H9 (cell line): ENCODE measurements at regions not wholly inside any gene's neighbourhood (a gene's known extent, or its start where the extent isn't known, plus 50 kb on each side); places are given as distances from the start of the nearest gene placed in this dataset.
"Not testable (repeated sequence)": the region's sequence is repeated elsewhere in the genome, so short reads cannot be mapped to it uniquely, and the experiment has no call there.

ENCODE experiments used
- DNase-seq: peaks from one replicate; pipeline ENCODE4 v3.0.0-alpha.2; 2017
- H2AFZ ChIP-seq: one replicate; pipeline ENCODE4 v1.6.1; 2013; ENCODE audit warnings: mild to moderate bottlenecking, low read length, control low read depth, moderate library complexity
- H2AK5ac ChIP-seq: 2 replicates; pipeline ENCODE4 v1.6.1; 2013; ENCODE audit warnings: low read length, control low read depth, mixed read lengths; ENCODE audit not compliant: insufficient read length
- H2BK120ac ChIP-seq: one replicate; pipeline ENCODE4 v1.6.1; 2013; ENCODE audit warnings: low read depth, mild to moderate bottlenecking, low read length, control low read depth, inconsistent platforms; ENCODE audit not compliant: poor library complexity, severe bottlenecking
- H2BK12ac ChIP-seq: 2 replicates; pipeline ENCODE4 v1.6.1; 2013; ENCODE audit warnings: low read length, control low read depth, mixed read lengths, low read depth; ENCODE audit not compliant: insufficient read length
- H2BK15ac ChIP-seq: 2 replicates; pipeline ENCODE4 v1.6.1; 2013; ENCODE audit warnings: low read depth, low read length, control low read depth
- H2BK20ac ChIP-seq: one replicate; pipeline ENCODE4 v1.6.1; 2013; ENCODE audit warnings: low read depth, mild to moderate bottlenecking, low read length, control low read depth, inconsistent platforms; ENCODE audit not compliant: poor library complexity, severe bottlenecking
- H2BK5ac ChIP-seq: 2 replicates; pipeline ENCODE4 v1.6.1; 2013; ENCODE audit warnings: low read length, control low read depth, mixed read lengths; ENCODE audit not compliant: insufficient read length
- H3K14ac ChIP-seq: 2 replicates; pipeline ENCODE4 v1.6.1; 2013; ENCODE audit warnings: low read length, control low read depth; ENCODE audit not compliant: insufficient read depth
- H3K18ac ChIP-seq: 2 replicates; pipeline ENCODE4 v1.6.1; 2013; ENCODE audit warnings: low read depth, mild to moderate bottlenecking, mixed read lengths, low read length, control low read depth; ENCODE audit not compliant: insufficient read length
- H3K23ac ChIP-seq: 2 replicates; pipeline ENCODE4 v1.6.1; 2013; ENCODE audit warnings: low read length, control low read depth, mixed read lengths, low read depth; ENCODE audit not compliant: insufficient read length
- H3K23me2 ChIP-seq: 2 replicates; pipeline ENCODE4 v1.6.1; 2013; ENCODE audit warnings: low read depth, mild to moderate bottlenecking, mixed read lengths, low read length, control low read depth; ENCODE audit not compliant: insufficient read length, poor library complexity, severe bottlenecking
- H3K27ac ChIP-seq: 2 replicates; pipeline ENCODE4 v1.5.1; 2013; ENCODE audit warnings: low read length, control low read depth, mixed read lengths, low read depth; ENCODE audit not compliant: insufficient read length
- H3K27me3 ChIP-seq: 2 replicates; pipeline ENCODE4 v1.6.1; 2013; ENCODE audit warnings: low read length, control low read depth, inconsistent platforms; ENCODE audit not compliant: insufficient read depth
- H3K4ac ChIP-seq: 2 replicates; pipeline ENCODE4 v1.6.1; 2013; ENCODE audit warnings: low read depth, mild to moderate bottlenecking, control low read depth, inconsistent platforms, low read length, moderate library complexity
- H3K4me1 ChIP-seq: 2 replicates; pipeline ENCODE4 v1.6.1; 2013; ENCODE audit warnings: low read length, control low read depth, inconsistent platforms; ENCODE audit not compliant: insufficient read depth
- H3K4me2 ChIP-seq: 2 replicates; pipeline ENCODE4 v1.6.1; 2013; ENCODE audit warnings: low read length, control low read depth, mixed read lengths; ENCODE audit not compliant: insufficient read length, insufficient read depth
- H3K56ac ChIP-seq: 2 replicates; pipeline ENCODE4 v1.6.1; 2013; ENCODE audit warnings: low read depth, mild to moderate bottlenecking, mixed read lengths, low read length, control low read depth; ENCODE audit not compliant: insufficient read length
- H3K79me1 ChIP-seq: 2 replicates; pipeline ENCODE4 v1.6.1; 2013; ENCODE audit warnings: low read depth, mild to moderate bottlenecking, moderate library complexity, low read length, control low read depth, inconsistent platforms; ENCODE audit not compliant: insufficient read depth, poor library complexity, severe bottlenecking
- H3K79me2 ChIP-seq: 2 replicates; pipeline ENCODE4 v1.6.1; 2013; ENCODE audit warnings: low read length, control low read depth, inconsistent platforms; ENCODE audit not compliant: insufficient read depth
- H3K9ac ChIP-seq: 2 replicates; pipeline ENCODE4 v1.6.1; 2013; ENCODE audit warnings: low read length, control low read depth, mixed read lengths; ENCODE audit not compliant: insufficient read length; ENCODE audit errors: extremely low read depth
- H3K9me3 ChIP-seq: one replicate; pipeline ENCODE4 v1.6.1; 2013; ENCODE audit warnings: low read depth, low read length, inconsistent platforms; ENCODE audit not compliant: control insufficient read depth
- H3T11ph ChIP-seq: one replicate; pipeline ENCODE4 v1.6.1; 2013; ENCODE audit warnings: mild to moderate bottlenecking, low read length, control low read depth, inconsistent platforms
- H4K20me1 ChIP-seq: one replicate; pipeline ENCODE4 v1.6.1; 2013; ENCODE audit not compliant: control insufficient read depth, insufficient read length, insufficient read depth
- H4K5ac ChIP-seq: 2 replicates; pipeline ENCODE4 v1.6.1; 2013; ENCODE audit warnings: low read depth, mild to moderate bottlenecking, mixed read lengths, low read length, control low read depth; ENCODE audit not compliant: insufficient read length
- H4K8ac ChIP-seq: replicated peaks from 2 replicates; pipeline ENCODE4 v1.6.1; 2013; ENCODE audit warnings: low read length, control low read depth, mixed read lengths, low read depth; ENCODE audit not compliant: insufficient read length
- H4K91ac ChIP-seq: 2 replicates; pipeline ENCODE4 v1.6.1; 2013; ENCODE audit warnings: low read depth, mild to moderate bottlenecking, moderate library complexity, mixed read lengths, low read length, control low read depth; ENCODE audit not compliant: insufficient read length
- H3K27ac Mint-ChIP-seq, 3 experiments: 2 replicates in 2 of 3; 3 replicates in 1 of 3; pipeline ENCODE4 v1.8.0; 2020 to 2021; ENCODE audit warnings: mixed read lengths in 3 of 3, mild to moderate bottlenecking in 1 of 3, moderate library complexity in 1 of 3
- H3K27me3 Mint-ChIP-seq: 2 replicates; pipeline ENCODE4 v1.8.0; 2021; ENCODE audit warnings: low read depth, mild to moderate bottlenecking, moderate library complexity, mixed read lengths
- H3K36me3 Mint-ChIP-seq, 3 experiments: 2 replicates in 2 of 3; 3 replicates in 1 of 3; pipeline ENCODE4 v1.8.0; 2020 to 2021; ENCODE audit warnings: low read depth in 3 of 3, mixed read lengths in 3 of 3; ENCODE audit not compliant: insufficient read depth in 1 of 3
- H3K4me1 Mint-ChIP-seq, 2 experiments: 2 replicates each; pipeline ENCODE4 v1.8.0; 2020; ENCODE audit warnings: mixed read lengths in 2 of 2
- H3K4me3 Mint-ChIP-seq, 2 experiments: 2 replicates in 1 of 2; 3 replicates in 1 of 2; pipeline ENCODE4 v1.8.0; 2020 to 2021; ENCODE audit warnings: mild to moderate bottlenecking in 2 of 2, mixed read lengths in 2 of 2, moderate library complexity in 1 of 2
- H3K9me3 Mint-ChIP-seq, 2 experiments: 2 replicates in 1 of 2; 3 replicates in 1 of 2; pipeline ENCODE4 v1.8.0; 2020; ENCODE audit warnings: mild to moderate bottlenecking in 2 of 2, mixed read lengths in 2 of 2, moderate library complexity in 1 of 2
- WGBS: extraction: QIAGEN DNeasy Blood & Tissue Kit; methylation state at CpG from one replicate; pipeline ENCODE4 v1.1.7; 2013; ENCODE audit warnings: missing lambda C conversion rate, low lambda C conversion rate, mixed read lengths; ENCODE audit not compliant: insufficient read length; ENCODE audit errors: extremely low coverage; 5-methylcytosine and 5-hydroxymethylcytosine counted together

GRCh38 chr4:49140351-49140750 is 154.3 kb downstream of the CWH43 start:
- not testable (repeated sequence) for H3K23me2 ChIP-seq, H4K20me1 ChIP-seq, H2AFZ ChIP-seq, H3K14ac ChIP-seq, H3K56ac ChIP-seq, H3K27me3 ChIP-seq, H3K9ac ChIP-seq, H3K4me2 ChIP-seq, H2BK12ac ChIP-seq, H2BK20ac ChIP-seq, H4K8ac ChIP-seq, H2BK5ac ChIP-seq, H3K4me1 ChIP-seq, H3K4me3 Mint-ChIP-seq, H3T11ph ChIP-seq, H2BK15ac ChIP-seq, H3K27ac Mint-ChIP-seq, H4K5ac ChIP-seq, H3K4me1 Mint-ChIP-seq, H4K91ac ChIP-seq, H3K4ac ChIP-seq, DNase-seq, H3K18ac ChIP-seq, H3K79me2 ChIP-seq, H2AK5ac ChIP-seq, H3K23ac ChIP-seq, H3K27ac ChIP-seq, H3K79me1 ChIP-seq, H2BK120ac ChIP-seq
- peaks cover 32 to 43% (median 38%) of the 10 kb centered on the region in 3 experiments for H3K36me3 Mint-ChIP-seq
- H3K9me3 Mint-ChIP-seq, result peaks cover 57 to 58% of the 10 kb centered on the region in 2 experiments
- WGBS, result no CpG with 5 or more reads among the region's 8 CpGs
- peaks cover 21% of the 10 kb centered on the region for H3K27me3 Mint-ChIP-seq
- H3K9me3 ChIP-seq, result peaks cover 42% of the 10 kb centered on the region

- not testable (repeated sequence) for H3K18ac ChIP-seq, H3K79me1 ChIP-seq, H3K4me2 ChIP-seq, H3K4me1 Mint-ChIP-seq, H3K79me2 ChIP-seq, H3K14ac ChIP-seq, H3K23me2 ChIP-seq, H3K56ac ChIP-seq, H3K27ac ChIP-seq, H3T11ph ChIP-seq, H2BK120ac ChIP-seq, H3K4ac ChIP-seq, H2BK15ac ChIP-seq, H3K23ac ChIP-seq, H4K8ac ChIP-seq, H2BK5ac ChIP-seq, H4K91ac ChIP-seq, H3K4me3 Mint-ChIP-seq, H3K27ac Mint-ChIP-seq, H2BK20ac ChIP-seq, H2AFZ ChIP-seq, H2AK5ac ChIP-seq, H4K20me1 ChIP-seq, H3K27me3 ChIP-seq, H3K4me1 ChIP-seq, H3K9ac ChIP-seq, H4K5ac ChIP-seq, H2BK12ac ChIP-seq, DNase-seq
- peaks cover 69 to 70% of the 10 kb centered on the region in 2 experiments for H3K9me3 Mint-ChIP-seq
- H3K27me3 Mint-ChIP-seq, result peaks cover 27% of the 10 kb centered on the region
- no CpG with 5 or more reads among the region's 8 CpGs for WGBS
- H3K36me3 Mint-ChIP-seq, result peaks cover 37 to 53% (median 50%) of the 10 kb centered on the region in 3 experiments
- H3K9me3 ChIP-seq, result peaks cover 58% of the 10 kb centered on the region
These were observed 155.9 kb downstream of the CWH43 start for GRCh38 chr4:49141955-49142354.
